Heart left ventricle (tissue), 13 donors: ENCODE measurements at regions not wholly inside any gene's neighbourhood (a gene's known extent, or its start where the extent isn't known, plus 50 kb on each side); places are given as distances from the start of the nearest gene placed in this dataset.

Source experiments
- CTCF ChIP-seq, 12 donors: fragments of 200-600 bp; sonication (generic) in 4 of 12; IDR thresholded peaks; one replicate each; pipeline versions ENCODE4 v1.5.0 to v1.8.0; 2018 to 2022; ENCODE audit warnings: antibody characterized with exemption in 12 of 12, mild to moderate bottlenecking in 5 of 12
- POLR2A ChIP-seq, 2 donors: fragments of 450-650 bp; IDR thresholded peaks; one replicate each; pipeline ENCODE4 v1.6.1; 2017; ENCODE audit warnings: antibody characterized with exemption in 2 of 2, mild to moderate bottlenecking in 2 of 2, moderate library complexity in 2 of 2
- donor health status: ischemic (EF 13 %, LVEDD 7.1; RV severe dilation, severe dysfunction).
- donor health status: DM: no; HTN: yes; CAD: no.
- donor health status: DM: no; HTN: no; CAD: no.
- donor health status: ischemic (EF 25% LVEDD 6.9; RV normal size, moderate dysfunction).
- donor health status: ischemic (EF 25% LVEDD 5.7; RV mildly dilated, moderate dysfunction).
- donor health status: ischemic (EF 35%, LVEDD 5.7; RV mildly dilated, moderate dysfunction).
- donor health status: nonischemic (EF 11% LVEDD 7.7; RV severe dilation, severe dysfunction).
- donor health status: DM: yes; HTN: yes; CAD: no.
- donor health status: PGD.
- donor health status: ischemic (EF 29% LVEDD 5.4; RV normal size, mild dysfunction).
- donor health status: nonischemic (EF 23%, LVEDD 6.1; RV moderate dilation, normal function).

GRCh38 chr3:197428117-197428801 is 127.5 kb downstream of the BDH1 start:
- TF ChIP-seq CTCF (IDR thresholded peaks at IDR 0.05) (no peak), POLR2A (IDR thresholded peaks at IDR 0.05) (peak in 1 of 2 donors; percentile 16)
